LNCaP clone FGC (cell line): ENCODE measurements at regions not wholly inside any gene's neighbourhood (a gene's known extent, or its start where the extent isn't known, plus 50 kb on each side); places are given as distances from the start of the nearest gene placed in this dataset.
A peak's percentile ranks its signal among the peaks of the same experiment; 100 is the strongest.

Experiments used
- DNase-seq: peaks from one replicate; pipeline ENCODE4 v3.0.0-alpha.2; 2011; ENCODE audit warnings: low read depth
- H3K4me3 ChIP-seq: 2 replicates; pipeline ENCODE4 v1.5.1; 2011; ENCODE audit warnings: mild to moderate bottlenecking, low read depth, low read length, control low read depth
- CTCF ChIP-seq: IDR thresholded peaks from 2 replicates; pipeline ENCODE4 v1.5.1; 2012; ENCODE audit warnings: mild to moderate bottlenecking; ENCODE audit not compliant: control insufficient read depth, insufficient read depth; ENCODE audit errors: extremely low read depth

DNA sequence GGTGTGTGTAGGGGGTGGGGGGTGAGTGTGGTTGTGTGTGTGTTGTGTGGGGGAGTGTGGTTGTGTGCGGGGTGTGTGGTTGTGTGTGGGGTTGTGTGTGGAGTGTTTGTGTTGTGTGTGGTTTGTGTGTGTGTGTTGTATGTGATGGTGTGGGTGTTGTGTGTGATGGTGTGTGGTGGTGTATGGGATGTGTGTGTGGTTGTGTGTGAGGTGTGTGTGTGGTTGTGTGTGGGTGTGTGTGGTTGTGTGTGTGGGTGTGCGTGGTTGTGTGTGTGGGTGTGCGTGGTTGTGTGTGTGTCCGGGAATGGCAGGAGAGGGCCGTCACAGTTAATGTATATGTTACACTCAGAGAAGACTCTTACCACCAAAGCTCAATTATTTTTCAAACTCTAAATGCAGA, 79.8 kb downstream of the TBXT start:
- TF ChIP-seq CTCF: no peak
- DNase-seq: no peak
- no peak overlapping the region for H3K4me3 ChIP-seq

- peak; percentile 73 for DNase-seq
- TF ChIP-seq CTCF: no peak
- H3K4me3 ChIP-seq: no peak overlapping the region
Measured at GRCh38 chr6:166087246-166087645, 80.4 kb downstream of the TBXT start.

- no peak for TF ChIP-seq CTCF
- no peak overlapping the region for H3K4me3 ChIP-seq
- DNase-seq: no peak
Measured at GRCh38 chr6:166085500-166085899, 82.2 kb downstream of the TBXT start.

GRCh38 chr6:166084951-166085350, 82.7 kb downstream of the TBXT start:
- no peak for DNase-seq
- TF ChIP-seq CTCF: no peak
- H3K4me3 ChIP-seq: no peak overlapping the region

DNA sequence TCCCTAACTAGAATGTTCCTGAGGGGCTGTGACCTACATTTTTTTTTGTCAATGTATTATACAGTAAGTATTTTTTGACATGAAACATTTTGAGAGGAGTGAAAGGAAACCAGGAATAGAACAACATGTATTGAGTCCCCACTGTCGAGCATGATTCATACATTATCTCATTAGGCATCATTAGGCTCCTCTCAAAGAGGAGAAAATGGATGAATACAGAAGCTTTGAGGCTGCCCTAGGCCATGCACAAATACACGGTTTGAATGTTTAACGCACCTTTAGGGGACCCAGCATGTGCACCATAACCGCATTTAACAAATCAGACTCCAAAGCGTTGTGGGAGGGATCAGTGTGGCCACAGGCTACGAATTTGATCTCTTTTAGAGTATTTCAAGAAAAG, 87.8 kb downstream of the TBXT start:
- no peak for DNase-seq
- no peak for TF ChIP-seq CTCF
- no peak overlapping the region for H3K4me3 ChIP-seq

DNA sequence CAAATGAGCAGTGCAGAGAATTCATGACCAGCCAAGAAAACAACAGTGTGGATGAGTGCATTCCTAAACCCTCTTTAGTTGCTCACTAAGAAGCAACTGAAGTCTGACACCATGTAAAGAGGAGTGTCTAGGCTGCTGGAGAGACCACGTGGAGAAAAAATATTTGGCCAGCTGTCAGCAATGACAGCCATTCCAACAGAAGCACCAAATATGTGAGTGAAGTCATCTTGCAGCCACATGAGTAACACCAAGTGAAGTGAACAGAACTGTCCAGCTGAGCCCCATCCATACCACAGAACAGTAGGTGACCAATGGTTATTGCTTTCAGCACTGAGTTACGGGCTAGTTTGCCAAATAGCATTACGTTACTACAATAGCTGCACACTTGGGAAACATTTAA, 89.4 kb downstream of the TBXT start:
- no peak overlapping the region for H3K4me3 ChIP-seq
- DNase-seq: no peak
- TF ChIP-seq CTCF: no peak

DNA sequence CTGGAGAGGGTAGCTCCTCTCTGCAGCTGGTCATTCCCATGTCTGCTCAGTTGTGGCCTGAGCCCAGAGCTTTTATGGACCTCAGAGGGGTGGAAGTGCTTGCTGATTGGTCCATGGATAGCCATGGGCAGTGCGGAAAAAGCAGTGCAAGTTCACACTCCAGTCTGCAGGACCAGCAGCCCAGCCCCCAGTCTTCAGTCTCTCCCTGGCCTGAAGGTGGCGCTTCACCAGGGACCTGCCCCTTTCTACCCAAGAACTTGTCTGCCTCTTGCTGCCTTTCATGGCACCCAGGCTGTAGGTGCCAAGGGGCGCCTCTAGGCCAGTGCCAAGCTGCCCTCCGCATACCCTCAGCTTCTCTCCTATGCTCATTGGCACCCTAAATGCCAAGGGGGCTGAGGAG, 91.0 kb downstream of the TBXT start:
- no peak for DNase-seq
- H3K4me3 ChIP-seq: no peak overlapping the region
- TF ChIP-seq CTCF: 0 out of 2 replicates have a peak, but pooled peaks have one; percentile 4
